OCI-LY3 (cell line): ENCODE measurements at regions not wholly inside any gene's neighbourhood (a gene's known extent, or its start where the extent isn't known, plus 50 kb on each side); places are given as distances from the start of the nearest gene placed in this dataset.
A peak's percentile ranks its signal among the peaks of the same experiment; 100 is the strongest.

ENCODE experiments used
- H2AFZ ChIP-seq: fragments of 200-600, 300-600 bp; shearing (Covaris generic); 2 replicates; pipeline ENCODE4 v1.6.0; 2014; ENCODE audit warnings: antibody characterized with exemption, low read depth, low read length
- H3K27ac ChIP-seq: fragments of 200-600, 300-600 bp; sonication (generic); 2 replicates; pipeline ENCODE4 v1.5.1; 2014; ENCODE audit warnings: mild to moderate bottlenecking, low read length, moderate library complexity, mixed read lengths
- H3K27me3 ChIP-seq: fragments of 200-600, 300-600 bp; sonication (generic); 2 replicates; pipeline ENCODE4 v1.6.1; 2014; ENCODE audit warnings: low read depth, low read length, mixed read lengths
- H3K36me3 ChIP-seq: fragments of 200-600, 300-600 bp; sonication (generic); replicated peaks from 2 replicates; pipeline ENCODE3; 2014; ENCODE audit warnings: low read depth, low read length, mixed read lengths
- H3K4me1 ChIP-seq: fragments of 300-600, 200-600 bp; sonication (generic); 2 replicates; pipeline ENCODE4 v1.6.1; 2014; ENCODE audit warnings: low read length, mixed read lengths
- H3K4me2 ChIP-seq: fragments of 200-600, 300-600 bp; sonication (generic); 2 replicates; pipeline ENCODE4 v1.6.1; 2014; ENCODE audit warnings: low read length, mixed read lengths
- H3K4me3 ChIP-seq: fragments of 300-600, 200-600 bp; sonication (generic); 2 replicates; pipeline ENCODE4 v1.5.1; 2014; ENCODE audit warnings: antibody characterized with exemption, mild to moderate bottlenecking, low read length, moderate library complexity
- H3K79me2 ChIP-seq: fragments of 300-600, 200-600 bp; shearing (Covaris generic); 2 replicates; pipeline ENCODE4 v1.6.1; 2014; ENCODE audit warnings: mild to moderate bottlenecking, low read length, mixed read lengths
- H3K9ac ChIP-seq: fragments of 300-600, 200-600 bp; shearing (Covaris generic); 2 replicates; pipeline ENCODE4 v1.6.0; 2014; ENCODE audit warnings: mild to moderate bottlenecking, low read length, moderate library complexity
- H3K9me3 ChIP-seq: fragments of 200-600, 300-600 bp; shearing (Covaris generic); 2 replicates; pipeline ENCODE4 v1.6.1; 2014; ENCODE audit warnings: low read length, mixed read lengths; ENCODE audit not compliant: insufficient read depth
- H4K20me1 ChIP-seq: fragments of 200-600, 300-600 bp; sonication (generic); 2 replicates; pipeline ENCODE4 v1.6.1; 2016; ENCODE audit warnings: low read length, mixed read lengths; ENCODE audit not compliant: insufficient read depth
- EZH2phosphoT487 ChIP-seq: fragments of 200-600 bp; shearing (Covaris generic); IDR thresholded peaks from 2 replicates; pipeline ENCODE4 v1.6.1; 2018; ENCODE audit warnings: antibody characterized with exemption, mixed run types, low read depth
- TF ChIP-seq, protein P1 (sequence below): fragments of 200-600, 300-600 bp; sonication (generic); IDR thresholded peaks from 2 replicates; pipeline ENCODE4 v1.5.1; 2014; ENCODE audit warnings: antibody characterized with exemption, low read length, low read depth

DNA sequence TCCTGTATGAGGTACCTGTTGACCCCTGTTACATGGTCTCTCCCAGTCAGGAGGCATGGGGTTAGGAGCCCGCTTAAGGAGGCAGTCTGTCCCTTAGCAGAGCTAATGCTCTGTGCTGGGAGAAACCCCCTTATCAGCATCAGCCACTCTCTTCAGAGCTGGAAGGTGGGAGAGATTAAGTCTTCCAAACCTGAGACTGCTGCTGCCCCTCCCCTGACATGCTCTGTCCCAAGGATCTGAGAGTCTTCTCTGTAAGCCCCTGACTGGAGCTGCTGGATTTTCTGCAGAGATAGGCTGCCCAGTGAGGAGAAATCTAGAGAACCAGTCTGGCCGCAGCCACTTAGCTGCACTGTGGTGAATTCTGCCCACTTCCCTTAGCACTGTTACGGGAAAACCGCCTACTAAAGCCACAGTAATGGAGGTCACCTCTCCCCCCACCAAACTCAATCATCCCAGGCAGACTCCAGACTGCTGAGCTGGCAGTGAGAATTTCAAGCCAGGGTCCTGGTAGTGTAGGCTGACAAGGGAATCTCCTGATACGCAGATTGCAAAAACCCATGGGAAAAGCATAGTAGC is 222.3 kb downstream of the DDX3Y start:
- no peak overlapping the region for H3K4me3 ChIP-seq
- H2AFZ ChIP-seq = no peak overlapping the region
- H4K20me1 ChIP-seq = no peaks in the 10 kb centered on the region
- H3K36me3 ChIP-seq = no peaks in the 10 kb centered on the region
- H3K4me2 ChIP-seq = peak overlapping the region; percentile 22
- no peak overlapping the region for H3K27ac ChIP-seq
- no peak overlapping the region for H3K9ac ChIP-seq
- no peak for TF ChIP-seq EZH2phosphoT487
- TF ChIP-seq, protein P1, sequence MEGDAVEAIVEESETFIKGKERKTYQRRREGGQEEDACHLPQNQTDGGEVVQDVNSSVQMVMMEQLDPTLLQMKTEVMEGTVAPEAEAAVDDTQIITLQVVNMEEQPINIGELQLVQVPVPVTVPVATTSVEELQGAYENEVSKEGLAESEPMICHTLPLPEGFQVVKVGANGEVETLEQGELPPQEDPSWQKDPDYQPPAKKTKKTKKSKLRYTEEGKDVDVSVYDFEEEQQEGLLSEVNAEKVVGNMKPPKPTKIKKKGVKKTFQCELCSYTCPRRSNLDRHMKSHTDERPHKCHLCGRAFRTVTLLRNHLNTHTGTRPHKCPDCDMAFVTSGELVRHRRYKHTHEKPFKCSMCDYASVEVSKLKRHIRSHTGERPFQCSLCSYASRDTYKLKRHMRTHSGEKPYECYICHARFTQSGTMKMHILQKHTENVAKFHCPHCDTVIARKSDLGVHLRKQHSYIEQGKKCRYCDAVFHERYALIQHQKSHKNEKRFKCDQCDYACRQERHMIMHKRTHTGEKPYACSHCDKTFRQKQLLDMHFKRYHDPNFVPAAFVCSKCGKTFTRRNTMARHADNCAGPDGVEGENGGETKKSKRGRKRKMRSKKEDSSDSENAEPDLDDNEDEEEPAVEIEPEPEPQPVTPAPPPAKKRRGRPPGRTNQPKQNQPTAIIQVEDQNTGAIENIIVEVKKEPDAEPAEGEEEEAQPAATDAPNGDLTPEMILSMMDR = no peak
- no peaks in the 10 kb centered on the region for H3K79me2 ChIP-seq
- H3K27me3 ChIP-seq = peaks cover 32% of the 10 kb centered on the region
- no peaks in the 10 kb centered on the region for H3K9me3 ChIP-seq
- peaks cover 17% of the 10 kb centered on the region for H3K4me1 ChIP-seq

DNA sequence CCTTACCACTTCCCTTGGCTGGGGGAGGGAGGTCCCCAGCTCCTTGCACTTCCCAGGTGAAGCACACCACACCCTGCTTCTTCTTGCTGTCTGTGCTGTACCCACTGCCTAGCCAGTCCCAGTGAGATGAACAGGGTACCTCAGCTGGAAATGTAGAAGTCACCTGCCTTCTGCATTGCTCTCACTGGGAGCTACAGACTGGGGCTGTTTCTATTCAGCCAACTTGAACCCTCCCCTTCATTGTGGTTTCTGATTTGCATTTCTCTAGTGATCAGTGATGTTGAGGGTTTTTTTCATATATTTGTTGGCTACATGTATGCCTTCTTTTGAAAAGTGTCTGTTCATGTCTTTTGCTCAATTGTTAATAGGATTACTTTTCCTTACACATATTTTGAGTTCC is 222.8 kb downstream of the DDX3Y start:
- peaks cover 13% of the 10 kb centered on the region for H3K4me1 ChIP-seq
- no peak for TF ChIP-seq EZH2phosphoT487
- TF ChIP-seq, protein P1 = no peak
- no peak overlapping the region for H3K9ac ChIP-seq
- H3K4me2 ChIP-seq = peak overlapping the region; percentile 22; the same call in 1 of the 2 replicates
- H3K27ac ChIP-seq = no peak overlapping the region
- H2AFZ ChIP-seq = no peak overlapping the region
- no peaks in the 10 kb centered on the region for H4K20me1 ChIP-seq
- H3K4me3 ChIP-seq = no peak overlapping the region
- no peaks in the 10 kb centered on the region for H3K79me2 ChIP-seq
- H3K27me3 ChIP-seq = peaks cover 32% of the 10 kb centered on the region
- H3K36me3 ChIP-seq = no peaks in the 10 kb centered on the region
- no peaks in the 10 kb centered on the region for H3K9me3 ChIP-seq

DNA sequence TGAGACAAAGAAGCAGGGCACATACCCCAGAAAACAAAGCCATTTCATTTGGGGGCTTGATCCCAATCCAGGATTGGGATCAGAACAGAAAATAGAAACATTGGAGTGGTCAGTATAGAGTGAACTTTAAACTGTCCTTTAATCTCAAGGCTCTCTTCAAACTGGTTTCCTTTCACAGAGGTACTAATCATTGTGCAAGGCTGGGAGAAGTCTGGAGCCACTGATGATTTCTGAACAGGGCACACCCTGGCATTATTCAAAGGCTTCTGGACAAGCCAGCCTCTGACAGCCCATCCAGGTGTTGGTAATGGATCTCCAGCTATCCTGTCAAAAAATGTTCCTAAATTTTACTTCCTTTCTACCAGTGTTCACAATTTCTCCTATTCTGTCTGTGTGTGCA is 244.5 kb downstream of the DDX3Y start:
- Histone ChIP-seq H3K4me1 (peaks cover 4% of the 10 kb centered on the region; the same call in 1 of the 2 replicates), H3K27ac (no peak overlapping the region), H4K20me1 (no peaks in the 10 kb centered on the region), H2AFZ (peak overlapping the region; percentile 92), H3K4me2 (peak overlapping the region; percentile 85), H3K27me3 (no peaks in the 10 kb centered on the region), H3K9ac (peak overlapping the region; percentile 59), H3K4me3 (peak overlapping the region; percentile 78), H3K36me3 (no peaks in the 10 kb centered on the region), H3K9me3 (no peaks in the 10 kb centered on the region), H3K79me2 (no peaks in the 10 kb centered on the region)
- TF ChIP-seq, protein P1 = no peak
- TF ChIP-seq EZH2phosphoT487 = no peak

DNA sequence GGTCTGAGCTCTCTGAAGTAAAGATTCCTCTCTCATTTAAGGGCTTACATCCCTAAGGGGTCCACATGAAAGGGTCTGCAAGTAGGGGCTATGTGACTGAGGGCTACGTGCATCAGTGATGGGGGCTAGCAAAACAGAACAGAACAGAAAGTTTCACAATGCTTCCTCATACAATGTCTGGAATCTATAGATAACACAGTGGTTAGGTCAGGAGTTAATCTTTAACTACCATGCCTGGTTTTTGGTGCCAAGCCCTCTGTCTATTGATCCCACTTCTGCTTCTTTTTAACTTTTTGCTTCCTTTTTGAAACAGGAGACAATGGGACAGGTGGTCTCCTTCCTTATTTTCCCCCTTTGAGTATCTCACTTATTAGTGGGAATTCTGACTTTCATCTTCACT is 263.0 kb downstream of the DDX3Y start:
- H3K9ac ChIP-seq = no peak overlapping the region
- H3K27me3 ChIP-seq = no peaks in the 10 kb centered on the region
- peak overlapping the region; percentile 22; the same call in 1 of the 2 replicates for H3K4me3 ChIP-seq
- no peaks in the 10 kb centered on the region for H3K79me2 ChIP-seq
- no peak overlapping the region for H2AFZ ChIP-seq
- H3K36me3 ChIP-seq = no peaks in the 10 kb centered on the region
- H3K4me2 ChIP-seq = peak overlapping the region; percentile 52
- H3K9me3 ChIP-seq = 0 out of 2 replicates have a peak, but pooled peaks cover 2% of the 10 kb centered on the region
- H3K4me1 ChIP-seq = peaks cover 22% of the 10 kb centered on the region
- no peaks in the 10 kb centered on the region for H4K20me1 ChIP-seq
- TF ChIP-seq EZH2phosphoT487 = no peak
- TF ChIP-seq, protein P1 = no peak
- H3K27ac ChIP-seq = no peak overlapping the region
